GM18907 (cell line): ENCODE measurements at regions not wholly inside any gene's neighbourhood (a gene's known extent, or its start where the extent isn't known, plus 50 kb on each side); places are given as distances from the start of the nearest gene placed in this dataset.

ENCODE experiments used
- ATAC-seq: cut with Tn5 transposase; IDR thresholded peaks from one replicate; pipeline ENCODE4 v1.9.1; 2021; ENCODE audit warnings: mild to moderate bottlenecking, moderate library complexity; ENCODE audit not compliant: unreplicated experiment

GRCh38 chr12:43123461-43123860 is 428.5 kb downstream of the ADAMTS20 start:
- ATAC-seq, result no peak

GRCh38 chr12:43120150-43120549 is 431.9 kb downstream of the ADAMTS20 start:
- ATAC-seq, result no peak

- ATAC-seq, result no peak
These were observed 433.1 kb downstream of the ADAMTS20 start for GRCh38 chr12:43118881-43119280.

GRCh38 chr12:43118234-43118633 is 433.8 kb downstream of the ADAMTS20 start:
- ATAC-seq, result no peak

- no peak for ATAC-seq
These were observed 434.6 kb downstream of the ADAMTS20 start for GRCh38 chr12:43117226-43117930.

- ATAC-seq, result no peak
These were observed 436.4 kb downstream of the ADAMTS20 start for GRCh38 chr12:43115441-43116160.

GRCh38 chr12:43114316-43114715 is 437.7 kb downstream of the ADAMTS20 start:
- ATAC-seq, result no peak

- ATAC-seq, result no peak
These were observed 438.4 kb downstream of the ADAMTS20 start for GRCh38 chr12:43113616-43114015.

- ATAC-seq, result no peak
These were observed 438.9 kb downstream of the ADAMTS20 start for GRCh38 chr12:43113135-43113534.

GRCh38 chr12:43112101-43112920 is 439.7 kb downstream of the ADAMTS20 start:
- no peak for ATAC-seq

- ATAC-seq, result no peak
These were observed 440.4 kb downstream of the ADAMTS20 start for GRCh38 chr12:43111608-43112007.

- ATAC-seq, result no peak
These were observed 442.2 kb downstream of the ADAMTS20 start for GRCh38 chr12:43109631-43110345.

- no peak for ATAC-seq
These were observed 443.3 kb downstream of the ADAMTS20 start for GRCh38 chr12:43108656-43109055.

- no peak for ATAC-seq
These were observed 444.8 kb downstream of the ADAMTS20 start for GRCh38 chr12:43107026-43107775.

- ATAC-seq, result no peak
These were observed 445.6 kb downstream of the ADAMTS20 start for GRCh38 chr12:43106355-43106754.

GRCh38 chr12:43105426-43105981 is 446.5 kb downstream of the ADAMTS20 start:
- no peak for ATAC-seq

GRCh38 chr12:43104494-43104893 is 447.5 kb downstream of the ADAMTS20 start:
- ATAC-seq, result no peak

- ATAC-seq, result no peak
These were observed 448.1 kb downstream of the ADAMTS20 start for GRCh38 chr12:43103866-43104265.

- no peak for ATAC-seq
These were observed 449.3 kb downstream of the ADAMTS20 start for GRCh38 chr12:43102546-43103264.
